HG02884 (cell line): ENCODE measurements at regions not wholly inside any gene's neighbourhood (a gene's known extent, or its start where the extent isn't known, plus 50 kb on each side); places are given as distances from the start of the nearest gene placed in this dataset.
"Not testable (repeated sequence)": the region's sequence is repeated elsewhere in the genome, so short reads cannot be mapped to it uniquely, and the experiment has no call there.

Experiments
- ATAC-seq: cut with Tn5 transposase; IDR thresholded peaks from one replicate; pipeline ENCODE4 v1.9.1; 2021; ENCODE audit warnings: mild to moderate bottlenecking, moderate library complexity; ENCODE audit not compliant: unreplicated experiment

DNA sequence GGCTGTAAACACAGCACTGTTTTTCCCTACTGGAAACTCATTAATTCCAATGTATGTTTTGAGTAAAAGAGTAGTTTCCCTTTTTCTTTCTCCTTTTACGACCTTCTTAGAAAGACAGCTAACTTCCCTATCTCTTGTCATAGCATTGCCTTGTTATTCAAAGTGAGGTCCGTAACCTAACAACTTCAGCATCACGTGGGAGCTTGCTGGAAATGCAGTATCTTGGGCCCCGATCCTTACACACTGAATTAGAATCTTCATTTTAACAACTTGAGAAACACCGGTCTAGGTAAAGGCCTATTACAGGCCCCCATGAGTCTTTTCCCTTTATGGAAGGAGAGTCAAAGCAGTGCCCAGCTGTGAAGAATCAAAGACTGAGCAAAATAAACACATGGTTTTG, 230.7 kb upstream of the PRKD1 start:
- no peak for ATAC-seq

- ATAC-seq, result no peak
Measured at GRCh38 chr14:30159374-30159773, 231.7 kb upstream of the PRKD1 start.

DNA sequence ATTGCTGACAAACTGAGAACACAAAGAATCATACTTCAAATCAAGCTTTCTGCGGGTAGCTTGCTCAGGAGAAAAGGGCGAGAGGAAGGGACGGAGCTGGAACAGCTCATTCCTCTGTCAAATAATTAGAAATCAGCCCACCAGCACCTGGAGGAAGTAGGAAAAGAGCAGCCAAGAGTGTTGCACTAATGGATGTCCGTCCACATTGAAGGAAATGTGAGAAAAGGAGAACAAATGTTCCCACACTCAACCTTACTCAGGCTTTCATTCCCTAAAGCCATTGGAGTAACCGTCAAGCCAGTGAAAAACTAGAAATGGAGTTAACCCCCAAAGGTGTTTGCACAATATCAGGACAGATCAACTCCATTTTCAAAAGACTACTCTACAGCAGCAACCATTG, 233.0 kb upstream of the PRKD1 start:
- ATAC-seq, result no peak

- no peak for ATAC-seq
Measured at GRCh38 chr14:30162066-30162465, 234.4 kb upstream of the PRKD1 start.

GRCh38 chr14:30165255-30165654, 237.6 kb upstream of the PRKD1 start:
- no peak for ATAC-seq

GRCh38 chr14:30177781-30178180, 250.1 kb upstream of the PRKD1 start:
- no peak for ATAC-seq

DNA sequence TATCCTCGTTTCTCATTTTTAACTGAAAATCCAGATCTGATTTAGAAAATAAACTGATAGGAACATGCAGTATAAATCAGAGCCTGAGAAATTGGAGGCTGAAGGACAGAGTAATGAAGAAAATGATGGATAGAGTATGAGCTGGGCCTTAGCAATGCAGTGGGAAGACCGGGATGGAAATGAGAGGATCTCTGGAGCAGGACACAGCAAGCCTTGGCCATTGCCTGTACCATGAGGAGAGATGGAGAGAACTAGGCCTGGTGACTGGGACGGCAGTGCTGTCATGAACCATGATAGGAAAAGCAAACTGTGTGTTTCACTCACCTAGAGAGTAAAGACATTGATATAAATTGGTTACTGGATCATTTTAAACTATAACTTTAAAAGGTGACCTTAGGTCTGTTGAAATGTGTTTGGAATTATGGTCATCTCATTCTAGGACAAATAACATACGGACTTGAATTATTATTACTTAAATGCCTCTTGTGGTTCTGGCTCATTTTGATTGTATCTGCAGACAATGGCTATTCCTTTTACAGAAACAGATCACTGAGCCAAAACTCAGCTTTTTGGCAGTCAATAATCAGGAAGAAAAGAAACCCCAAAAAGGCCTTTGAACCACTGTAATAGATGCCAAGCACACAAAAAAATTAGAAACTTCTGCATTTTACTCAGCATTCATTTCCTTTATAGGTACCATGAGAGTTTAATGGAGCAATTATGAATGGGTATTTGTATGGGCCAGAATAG, 251.9 kb upstream of the PRKD1 start:
- no peak for ATAC-seq

- ATAC-seq, result no peak
Measured at GRCh38 chr14:30180219-30180618, 252.6 kb upstream of the PRKD1 start.

DNA sequence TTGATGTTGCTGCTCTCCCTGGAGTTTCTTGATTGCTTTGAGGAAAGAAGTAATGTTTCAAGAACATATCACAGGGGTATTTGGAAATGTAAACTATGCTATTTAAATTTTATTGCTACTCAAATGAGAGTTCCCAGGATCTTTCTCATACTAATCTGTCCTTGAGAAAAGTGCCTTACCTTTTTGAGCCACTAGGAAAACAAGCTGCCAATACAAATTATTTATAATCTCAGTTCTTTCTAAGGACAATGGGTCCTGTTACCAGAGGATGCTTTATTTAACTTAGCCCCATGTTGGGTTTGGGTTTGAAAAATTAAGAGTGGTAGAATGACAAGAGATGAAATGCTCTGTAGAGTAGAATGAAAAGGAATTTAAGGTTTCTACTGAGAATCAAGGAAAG, 258.2 kb upstream of the PRKD1 start:
- no peak for ATAC-seq

DNA sequence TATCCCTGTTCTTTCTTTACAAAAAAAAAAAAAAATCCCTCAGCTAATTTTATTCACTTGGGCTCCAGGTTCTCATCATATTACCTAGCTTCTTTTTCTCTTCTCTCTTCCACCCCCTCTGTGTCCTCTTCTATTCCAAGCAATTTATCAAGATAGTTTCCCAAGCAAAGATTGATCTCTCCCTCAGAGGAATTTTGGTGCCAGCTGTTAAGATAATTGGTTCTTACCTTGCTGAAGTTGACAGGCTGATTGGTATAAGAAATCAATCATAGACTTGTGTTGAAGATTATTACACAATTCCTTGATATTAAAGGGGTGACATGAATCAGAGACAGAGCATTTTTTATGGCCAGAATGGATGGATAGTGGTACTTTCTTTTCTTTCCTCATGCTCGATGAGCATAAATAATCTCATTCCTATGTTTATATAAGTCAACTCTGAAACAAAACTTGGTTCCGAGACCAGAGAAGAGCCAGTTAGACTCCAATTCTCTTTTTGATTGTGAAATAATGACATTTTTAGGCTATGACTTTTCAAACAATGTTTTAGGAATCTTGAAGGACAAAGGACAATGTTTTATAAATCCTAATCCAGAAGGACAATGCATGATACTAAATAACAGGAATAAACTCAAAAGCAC, 264.1 kb upstream of the PRKD1 start:
- no peak for ATAC-seq

GRCh38 chr14:30193101-30193500, 265.5 kb upstream of the PRKD1 start:
- ATAC-seq, result no peak

DNA sequence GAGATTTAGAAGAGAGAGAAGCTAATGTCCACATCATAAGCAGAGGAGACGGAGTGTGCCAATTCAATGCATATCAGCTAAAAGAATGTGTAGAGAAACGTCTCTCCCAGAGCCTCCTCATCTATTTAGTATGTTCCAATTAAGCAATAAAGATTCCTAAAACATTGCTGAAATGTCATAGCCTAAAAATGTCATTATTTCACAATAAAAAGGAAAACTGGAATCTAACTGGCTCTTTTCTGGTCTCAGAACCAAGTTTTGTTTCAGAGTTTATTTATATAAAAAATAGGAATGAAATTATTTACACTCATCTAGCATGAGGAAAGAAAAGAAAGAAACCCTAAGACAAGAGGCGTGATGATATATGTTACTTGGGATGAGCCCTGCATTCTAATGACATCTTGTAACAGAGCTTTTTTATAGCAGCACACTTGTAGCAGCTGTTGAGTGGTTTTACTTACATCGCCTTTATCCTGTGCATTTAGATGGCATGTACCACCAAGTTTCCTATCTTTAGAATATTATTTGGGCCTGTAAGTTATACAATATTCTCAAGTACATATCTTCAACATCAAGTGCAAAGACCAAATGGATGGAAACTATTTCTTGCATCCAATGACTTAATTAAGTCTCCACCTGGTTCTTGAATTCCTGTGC, 266.3 kb upstream of the PRKD1 start:
- ATAC-seq, result no peak

DNA sequence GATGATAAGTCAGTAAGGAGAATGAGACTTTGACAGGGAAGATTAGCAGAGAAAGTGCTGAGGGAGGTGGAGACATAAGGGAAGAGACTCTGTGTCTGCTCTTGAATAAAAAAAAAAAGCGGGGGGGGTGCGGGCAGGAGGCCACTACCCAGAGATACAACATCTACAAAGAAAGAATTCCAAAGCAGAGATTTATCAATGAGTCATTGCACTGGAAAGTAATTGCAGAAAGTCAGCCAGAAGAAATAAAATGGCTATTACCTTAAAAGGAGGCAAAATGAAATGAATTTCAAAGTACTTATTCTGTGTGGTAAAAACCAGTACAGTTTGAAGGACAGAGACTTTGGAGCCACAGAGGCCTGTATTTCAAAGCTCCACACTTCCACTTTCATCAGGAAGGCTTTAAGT, 267.1 kb upstream of the PRKD1 start:
- no peak for ATAC-seq

- no peak for ATAC-seq
Measured at GRCh38 chr14:30195941-30196340, 268.3 kb upstream of the PRKD1 start.

- ATAC-seq, result no peak
Measured at GRCh38 chr14:30196861-30197260, 269.2 kb upstream of the PRKD1 start.

- ATAC-seq, result not testable (repeated sequence)
Measured at GRCh38 chr14:30198720-30199119, 271.1 kb upstream of the PRKD1 start.

- no peak for ATAC-seq
Measured at GRCh38 chr14:30204431-30204980, 276.9 kb upstream of the PRKD1 start.

DNA sequence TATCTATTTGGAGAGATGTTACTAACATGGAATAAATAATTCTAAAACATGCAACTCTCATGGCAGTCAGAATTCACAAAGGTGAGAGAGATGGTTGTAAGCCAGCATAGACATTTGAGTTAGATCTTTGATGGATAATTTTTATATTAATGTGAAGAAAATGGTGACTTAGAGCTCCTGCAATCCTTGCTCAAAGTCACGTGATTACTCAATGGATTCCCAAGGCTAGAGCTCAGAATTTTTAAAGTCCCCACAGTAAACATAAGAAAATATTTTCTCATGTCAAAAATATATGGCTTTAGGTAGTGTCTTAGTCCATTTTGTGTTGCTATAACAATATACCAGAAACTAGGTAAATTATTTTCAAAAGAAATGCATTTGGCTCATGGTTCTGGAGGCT, 281.5 kb upstream of the PRKD1 start:
- no peak for ATAC-seq

DNA sequence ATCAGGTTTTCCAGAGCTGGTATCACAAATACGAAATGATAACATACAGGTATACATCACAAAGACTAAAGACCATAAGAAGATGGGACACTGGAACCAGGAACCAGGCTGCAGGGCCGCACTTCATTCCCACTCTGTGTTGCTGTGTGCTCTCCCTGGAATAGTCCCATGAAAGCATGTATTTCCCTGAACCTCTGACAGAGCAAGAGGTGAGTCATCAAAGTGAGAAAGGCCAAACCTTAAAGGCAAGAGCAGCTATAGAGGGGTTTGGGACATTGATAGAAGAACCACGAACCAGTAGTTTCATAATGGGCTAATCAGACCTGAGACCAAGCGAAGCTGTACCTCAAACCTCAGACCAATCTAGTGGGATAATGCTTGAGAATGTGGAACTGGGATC, 283.0 kb upstream of the PRKD1 start:
- no peak for ATAC-seq

GRCh38 chr14:30211326-30211725, 283.7 kb upstream of the PRKD1 start:
- ATAC-seq, result no peak

- no peak for ATAC-seq
Measured at GRCh38 chr14:30214014-30214413, 286.4 kb upstream of the PRKD1 start.
